GM12873 (cell line): ENCODE measurements at regions not wholly inside any gene's neighbourhood (a gene's known extent, or its start where the extent isn't known, plus 50 kb on each side); places are given as distances from the start of the nearest gene placed in this dataset.

Experiments used
- CTCF ChIP-seq: IDR thresholded peaks from 2 replicates; pipeline ENCODE4 v1.5.1; 2012; ENCODE audit warnings: low read depth, mild to moderate bottlenecking, moderate library complexity, low read length, control low read depth; ENCODE audit not compliant: insufficient read depth; ENCODE audit errors: missing control alignments

- TF ChIP-seq CTCF = no peak
Measured at GRCh38 chr3:182124187-182124586, 412.5 kb downstream of the SOX2 start.

- TF ChIP-seq CTCF = no peak
Measured at GRCh38 chr3:182124716-182125115, 413.0 kb downstream of the SOX2 start.

- TF ChIP-seq CTCF = no peak
Measured at GRCh38 chr3:182129740-182130139, 418.0 kb downstream of the SOX2 start.

- TF ChIP-seq CTCF = no peak
Measured at GRCh38 chr3:182133752-182134151, 422.0 kb downstream of the SOX2 start.

GRCh38 chr3:182135056-182135455, 423.3 kb downstream of the SOX2 start:
- TF ChIP-seq CTCF = no peak

- no peak for TF ChIP-seq CTCF
Measured at GRCh38 chr3:182136008-182136910, 424.5 kb downstream of the SOX2 start.

- TF ChIP-seq CTCF = no peak
Measured at GRCh38 chr3:182138393-182138792, 426.7 kb downstream of the SOX2 start.
